AG09309 (cell line): ENCODE measurements at regions not wholly inside any gene's neighbourhood (a gene's known extent, or its start where the extent isn't known, plus 50 kb on each side); places are given as distances from the start of the nearest gene placed in this dataset.

ENCODE experiments used
- DNase-seq: peaks from one replicate; pipeline ENCODE4 v3.0.0-alpha.2; 2010; ENCODE audit warnings: low read depth
- H3K4me3 ChIP-seq: 2 replicates; pipeline ENCODE4 v1.5.1; 2011; ENCODE audit warnings: mild to moderate bottlenecking, low read depth, low read length, moderate library complexity; ENCODE audit not compliant: control insufficient read depth
- TF ChIP-seq, protein P1 (sequence below): IDR thresholded peaks from 2 replicates; pipeline ENCODE4 v1.5.1; 2011; ENCODE audit warnings: mild to moderate bottlenecking, low read depth, low read length, inconsistent platforms; ENCODE audit not compliant: insufficient read depth, control insufficient read depth; ENCODE audit errors: missing control alignments

DNA sequence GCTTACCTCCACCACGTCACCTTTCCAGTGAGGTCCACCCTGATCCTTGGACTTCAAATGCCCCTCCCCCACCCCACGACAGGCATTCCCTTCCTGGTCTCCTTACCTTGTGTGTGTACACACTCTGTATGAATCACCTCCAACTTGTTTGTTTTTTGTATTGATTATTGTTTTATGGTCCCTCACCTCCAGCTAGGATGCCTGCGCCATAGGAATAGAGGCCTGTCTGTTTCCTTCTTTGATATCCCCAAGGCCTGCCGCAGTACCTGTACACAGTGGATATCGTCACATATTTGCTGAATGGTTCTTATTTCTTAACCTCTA is 219.6 kb upstream of the POU3F1 start:
- TF ChIP-seq, protein P1, sequence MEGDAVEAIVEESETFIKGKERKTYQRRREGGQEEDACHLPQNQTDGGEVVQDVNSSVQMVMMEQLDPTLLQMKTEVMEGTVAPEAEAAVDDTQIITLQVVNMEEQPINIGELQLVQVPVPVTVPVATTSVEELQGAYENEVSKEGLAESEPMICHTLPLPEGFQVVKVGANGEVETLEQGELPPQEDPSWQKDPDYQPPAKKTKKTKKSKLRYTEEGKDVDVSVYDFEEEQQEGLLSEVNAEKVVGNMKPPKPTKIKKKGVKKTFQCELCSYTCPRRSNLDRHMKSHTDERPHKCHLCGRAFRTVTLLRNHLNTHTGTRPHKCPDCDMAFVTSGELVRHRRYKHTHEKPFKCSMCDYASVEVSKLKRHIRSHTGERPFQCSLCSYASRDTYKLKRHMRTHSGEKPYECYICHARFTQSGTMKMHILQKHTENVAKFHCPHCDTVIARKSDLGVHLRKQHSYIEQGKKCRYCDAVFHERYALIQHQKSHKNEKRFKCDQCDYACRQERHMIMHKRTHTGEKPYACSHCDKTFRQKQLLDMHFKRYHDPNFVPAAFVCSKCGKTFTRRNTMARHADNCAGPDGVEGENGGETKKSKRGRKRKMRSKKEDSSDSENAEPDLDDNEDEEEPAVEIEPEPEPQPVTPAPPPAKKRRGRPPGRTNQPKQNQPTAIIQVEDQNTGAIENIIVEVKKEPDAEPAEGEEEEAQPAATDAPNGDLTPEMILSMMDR, result no peak
- DNase-seq, result no peak
- no peak overlapping the region for H3K4me3 ChIP-seq

DNA sequence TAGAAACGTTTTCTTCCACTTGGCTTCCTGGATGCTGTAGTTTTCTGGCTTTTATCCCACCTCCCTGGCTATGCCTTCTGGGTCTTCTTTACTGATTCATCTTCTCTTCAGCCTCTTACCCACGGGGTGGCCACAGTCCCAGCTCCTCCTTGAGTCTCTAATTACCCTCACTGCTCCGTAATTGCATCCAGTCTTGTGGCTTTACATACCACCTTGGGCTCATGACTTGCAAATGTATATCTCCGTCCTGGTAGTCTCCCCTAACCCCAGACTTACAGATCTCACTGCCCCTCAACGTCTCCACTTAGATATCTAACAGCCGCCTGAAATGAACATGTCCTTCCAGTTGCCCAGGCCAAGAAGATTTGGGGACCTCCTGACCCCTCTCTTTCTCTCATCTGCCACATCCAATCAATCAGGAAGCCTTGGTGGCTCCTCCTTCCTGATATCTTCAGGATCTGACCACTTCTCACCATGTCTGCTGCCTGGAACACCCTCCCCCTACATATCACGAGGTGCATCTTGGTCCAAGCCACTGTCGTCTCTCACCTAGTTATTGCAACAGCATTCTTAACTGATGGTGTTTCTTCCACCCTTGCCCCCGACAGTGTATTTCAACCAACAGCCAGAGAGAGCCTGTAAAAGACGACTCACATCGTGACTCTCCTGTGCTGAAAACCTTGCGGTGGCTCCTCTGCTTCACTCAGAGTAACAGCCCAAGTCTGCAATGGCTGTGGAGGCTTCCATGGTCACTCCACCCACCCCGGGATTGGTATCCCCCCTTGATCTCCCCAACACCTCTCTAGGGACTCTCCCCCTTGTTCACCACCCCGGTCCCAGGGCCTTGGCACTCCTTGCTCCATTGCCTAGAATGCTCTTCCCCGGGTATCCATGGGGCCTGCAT is 219.0 kb upstream of the POU3F1 start:
- H3K4me3 ChIP-seq, result no peak overlapping the region
- TF ChIP-seq, protein P1, result no peak
- DNase-seq, result no peak

DNA sequence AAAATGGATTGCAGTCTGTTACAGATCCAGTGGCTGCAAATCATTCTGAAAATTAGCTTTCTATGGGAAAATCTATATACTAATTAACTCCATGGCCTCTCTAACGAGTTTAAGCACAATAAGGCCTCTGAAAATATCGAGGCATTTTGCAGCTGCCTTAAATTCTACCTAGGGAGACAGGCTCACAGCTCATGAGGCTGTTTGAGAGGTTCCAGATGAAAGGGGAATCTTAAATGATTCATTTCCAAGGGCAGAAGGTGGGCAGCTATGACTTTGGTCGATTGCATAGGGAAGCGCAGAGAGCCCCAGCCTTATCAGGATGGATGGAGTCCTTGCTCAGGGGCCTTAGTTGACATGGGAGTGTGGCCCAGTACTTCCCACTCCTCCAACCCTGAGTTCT is 216.8 kb upstream of the POU3F1 start:
- H3K4me3 ChIP-seq, result no peak overlapping the region
- DNase-seq, result no peak
- TF ChIP-seq, protein P1, result no peak

DNA sequence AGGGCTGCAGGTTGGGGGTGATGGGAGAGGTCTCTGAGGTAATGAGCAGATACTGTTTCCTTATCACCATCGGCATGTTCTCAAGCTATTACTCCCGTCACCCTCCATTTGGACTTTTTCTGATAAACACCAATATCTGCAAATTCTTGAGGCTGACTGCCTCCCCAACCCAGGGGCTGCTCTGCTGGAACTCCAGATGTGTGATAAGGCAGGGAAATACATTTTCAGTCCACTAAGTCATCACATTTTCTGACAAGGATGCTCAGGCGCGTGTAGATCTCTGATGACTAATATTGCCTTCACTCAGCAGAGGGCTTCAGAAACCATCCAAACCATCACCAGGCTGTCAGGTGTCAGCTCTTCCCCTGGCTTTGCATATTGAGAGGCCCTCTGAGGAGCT is 215.0 kb upstream of the POU3F1 start:
- TF ChIP-seq, protein P1, result no peak
- no peak for DNase-seq
- H3K4me3 ChIP-seq, result no peak overlapping the region

DNA sequence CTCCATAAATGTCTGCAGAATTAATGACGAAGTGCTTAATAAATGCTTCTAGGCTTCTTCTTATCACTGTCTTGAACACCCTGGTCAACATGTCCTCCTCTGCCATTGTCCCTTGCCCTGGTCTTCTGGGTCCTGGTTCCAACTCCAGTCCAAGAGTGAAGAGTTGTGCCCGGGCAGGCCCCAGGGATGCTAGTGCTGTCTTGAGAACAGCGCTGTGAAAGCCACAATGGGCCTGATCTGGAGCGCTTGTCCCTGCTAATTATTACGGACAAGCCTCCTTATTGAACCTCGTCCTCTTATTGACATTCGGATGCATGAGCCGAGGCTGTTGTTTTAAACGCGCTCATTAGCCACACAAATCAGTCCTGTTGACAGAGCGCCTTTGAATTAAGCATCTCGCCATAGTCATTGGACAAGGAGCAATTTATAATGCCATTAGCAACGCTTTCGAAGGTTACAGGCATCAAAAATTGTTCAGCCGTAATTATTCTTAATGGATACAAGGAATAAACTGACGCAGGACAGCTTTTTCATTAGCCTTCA is 211.6 kb upstream of the POU3F1 start:
- TF ChIP-seq, protein P1, result no peak
- no peak for DNase-seq
- no peak overlapping the region for H3K4me3 ChIP-seq

DNA sequence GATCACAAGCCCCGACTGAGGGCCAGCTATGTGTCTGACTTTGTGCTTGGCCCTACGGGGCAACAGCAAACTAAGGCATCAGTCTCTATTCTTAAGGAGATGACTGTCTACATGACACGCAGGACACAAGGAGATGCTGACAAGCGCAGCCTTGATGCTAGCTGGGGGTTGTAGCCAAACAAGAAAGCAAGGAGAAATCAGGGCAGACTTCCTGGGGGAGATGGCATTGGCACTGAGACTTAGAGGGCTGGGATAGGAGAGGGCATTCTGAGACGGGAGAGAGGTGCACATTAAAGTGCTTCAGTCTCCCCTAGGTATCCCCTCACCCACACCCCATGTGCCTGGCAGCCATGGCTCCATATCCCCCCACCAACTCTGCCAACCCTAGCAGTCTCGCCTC is 210.8 kb upstream of the POU3F1 start:
- no peak overlapping the region for H3K4me3 ChIP-seq
- no peak for DNase-seq
- TF ChIP-seq, protein P1, result no peak

DNA sequence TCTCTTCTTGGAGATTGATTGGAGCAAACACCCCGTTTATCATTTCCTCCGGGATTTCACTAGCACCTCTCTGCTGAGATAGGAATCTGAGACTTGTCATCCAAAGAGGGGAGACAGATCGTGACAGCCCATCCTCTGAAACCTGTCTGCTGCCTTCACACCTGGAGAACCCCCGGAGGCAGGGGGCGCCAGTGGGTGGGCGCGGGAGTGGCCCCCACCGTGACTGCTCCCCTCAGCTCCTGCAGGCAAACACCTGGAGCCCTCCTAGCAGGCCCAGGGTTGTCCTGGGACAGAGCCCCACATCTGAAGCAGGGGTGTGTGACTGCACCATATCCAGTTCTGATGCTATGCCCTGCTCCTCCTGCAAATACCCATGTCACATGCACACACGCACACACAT is 209.5 kb upstream of the POU3F1 start:
- TF ChIP-seq, protein P1, result no peak
- no peak for DNase-seq

More for the DNA sequence above, 209.5 kb upstream of the POU3F1 start:
- H3K4me3 ChIP-seq, result no peak overlapping the region
